ENCODE measurements at regions not wholly inside any gene's neighbourhood (a gene's known extent, or its start where the extent isn't known, plus 50 kb on each side); places are given as distances from the start of the nearest gene placed in this dataset.
A peak's percentile ranks its signal among the peaks of the same experiment; 100 is the strongest.
"Not testable (repeated sequence)": the region's sequence is repeated elsewhere in the genome, so short reads cannot be mapped to it uniquely, and the experiment has no call there.

- H3K27ac Mint-ChIP-seq = no peak overlapping the region
- peaks cover 0 to 3% of the 10 kb centered on the region in 2 donors for H3K9me3 Mint-ChIP-seq
- H3K36me3 Mint-ChIP-seq = no peaks in the 10 kb centered on the region
- no peak for ATAC-seq
- DNase-seq (ENCODE audit: low spot score in 2 of 2) = no peak
These were observed 94.1 kb upstream of the BMP5 start for GRCh38 chr6:55969526-55969925.

DNA sequence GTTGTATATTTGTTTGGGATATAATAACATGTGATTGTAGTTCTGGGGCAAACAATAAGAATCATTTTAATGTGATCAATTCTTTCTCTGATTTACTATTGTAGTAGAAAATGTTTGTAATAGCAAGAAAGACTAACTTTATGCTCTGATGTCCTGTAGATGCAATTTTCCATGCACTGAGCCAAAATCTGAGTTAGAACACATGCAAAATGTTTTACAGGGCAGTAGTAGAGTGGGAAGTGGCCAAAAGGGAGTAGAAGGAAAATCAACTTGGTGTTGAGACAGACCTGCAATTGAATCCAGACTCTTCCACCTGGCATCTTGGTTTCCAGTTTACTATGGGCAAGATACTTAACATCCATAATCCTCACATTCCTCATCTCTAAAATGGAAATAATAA lies 93.5 kb upstream of the BMP5 start:
- Mint-ChIP-seq H3K27ac (no peak overlapping the region), H3K36me3 (no peaks in the 10 kb centered on the region), H3K9me3 (peaks cover 0 to 6% of the 10 kb centered on the region in 2 donors)
- DNase-seq (ENCODE audit: low spot score in 2 of 2) (no peak), ATAC-seq (no peak)

DNA sequence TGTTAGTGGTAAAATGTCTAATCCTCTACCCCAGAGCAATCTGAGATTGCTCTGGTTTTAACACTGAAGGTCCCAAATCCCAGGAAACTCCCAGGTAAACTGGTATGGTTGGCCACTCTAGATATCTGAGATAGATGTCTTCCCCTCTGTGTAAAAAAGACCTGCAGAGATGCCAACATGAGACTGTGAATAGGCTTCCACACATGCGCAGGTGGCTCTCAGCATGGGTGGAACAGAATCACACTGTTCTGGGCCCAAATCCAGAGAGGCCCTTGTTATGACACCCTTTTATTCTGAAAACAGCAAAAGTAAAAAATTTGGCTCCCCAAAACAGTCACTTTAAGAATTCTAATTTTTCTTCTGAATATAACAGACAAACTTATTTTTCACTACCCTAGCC lies 88.7 kb upstream of the BMP5 start:
- no peak for DNase-seq (ENCODE audit: low spot score in 2 of 2)
- Mint-ChIP-seq H3K9me3 (peaks cover 6 to 10% of the 10 kb centered on the region in 2 donors), H3K27ac (no peak overlapping the region), H3K36me3 (no peaks in the 10 kb centered on the region)
- no peak for ATAC-seq

DNA sequence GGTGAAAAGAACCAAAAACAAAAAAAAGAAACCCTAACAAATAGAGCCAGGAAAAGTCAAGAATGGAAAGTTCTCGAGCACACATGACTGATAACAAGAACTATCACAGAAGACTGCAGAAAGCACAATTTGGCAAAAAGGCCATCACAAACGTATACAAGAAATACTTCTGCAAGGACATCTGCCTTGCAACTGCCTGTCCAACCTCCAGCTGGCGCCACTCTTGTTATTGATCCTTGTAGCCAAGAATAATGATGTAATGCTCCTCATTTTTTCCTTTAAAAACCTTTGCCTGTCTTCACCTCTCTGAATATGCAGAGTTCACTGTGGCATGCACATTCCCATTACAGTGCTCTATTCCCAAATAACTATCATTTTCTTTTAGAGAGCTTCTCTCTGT lies 87.9 kb upstream of the BMP5 start:
- H3K9me3 Mint-ChIP-seq = peaks cover 6 to 10% of the 10 kb centered on the region in 2 donors
- ATAC-seq (no peak), DNase-seq (ENCODE audit: low spot score in 2 of 2) (no peak)
- no peaks in the 10 kb centered on the region for H3K36me3 Mint-ChIP-seq
- no peak overlapping the region for H3K27ac Mint-ChIP-seq

DNA sequence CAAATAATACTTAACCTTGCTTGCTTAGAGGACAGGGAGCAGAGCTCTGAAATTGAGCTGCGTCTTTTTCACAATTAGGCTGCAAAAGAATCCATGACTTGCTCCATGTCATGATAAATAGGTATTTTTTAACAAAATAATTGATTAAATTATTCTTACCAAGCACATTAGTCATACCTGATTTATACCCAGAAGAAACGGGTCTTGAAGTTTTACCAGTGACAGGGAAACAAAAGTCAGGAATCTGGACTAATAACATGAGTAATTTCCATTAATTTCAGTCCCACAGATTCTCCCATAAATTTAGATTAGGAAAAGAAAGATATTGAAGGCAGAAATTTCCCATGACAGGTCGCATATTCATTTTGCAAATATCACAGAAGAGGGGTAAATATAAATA lies 85.0 kb upstream of the BMP5 start:
- ATAC-seq (no peak), DNase-seq (ENCODE audit: low spot score in 2 of 2) (no peak)
- Mint-ChIP-seq H3K9me3 (peaks cover 10 to 11% of the 10 kb centered on the region in 2 donors), H3K36me3 (no peaks in the 10 kb centered on the region), H3K27ac (no peak overlapping the region)

DNA sequence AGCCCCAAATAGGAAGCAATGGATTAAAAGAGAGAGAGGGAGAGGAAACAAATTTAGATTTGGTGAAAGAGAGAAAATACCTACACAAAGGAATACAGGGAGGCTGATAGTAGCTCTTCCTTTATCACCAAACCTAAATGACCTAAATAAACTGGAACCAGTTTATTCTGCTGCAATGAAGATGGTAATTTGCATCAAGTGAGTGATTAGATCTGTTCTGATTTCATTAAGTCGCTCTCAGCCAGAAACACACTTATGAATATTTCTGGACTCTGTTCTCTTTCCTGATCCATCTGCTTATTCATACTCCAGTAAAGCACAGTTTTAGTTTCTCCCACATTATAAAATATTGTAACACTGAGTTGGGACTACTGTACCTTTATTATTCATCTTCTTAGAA lies 83.4 kb upstream of the BMP5 start:
- ATAC-seq (no peak), DNase-seq (ENCODE audit: low spot score in 2 of 2) (no peak)
- H3K9me3 Mint-ChIP-seq = peaks cover 5 to 10% of the 10 kb centered on the region in 2 donors
- H3K27ac Mint-ChIP-seq = no peak overlapping the region
- H3K36me3 Mint-ChIP-seq = no peaks in the 10 kb centered on the region

DNA sequence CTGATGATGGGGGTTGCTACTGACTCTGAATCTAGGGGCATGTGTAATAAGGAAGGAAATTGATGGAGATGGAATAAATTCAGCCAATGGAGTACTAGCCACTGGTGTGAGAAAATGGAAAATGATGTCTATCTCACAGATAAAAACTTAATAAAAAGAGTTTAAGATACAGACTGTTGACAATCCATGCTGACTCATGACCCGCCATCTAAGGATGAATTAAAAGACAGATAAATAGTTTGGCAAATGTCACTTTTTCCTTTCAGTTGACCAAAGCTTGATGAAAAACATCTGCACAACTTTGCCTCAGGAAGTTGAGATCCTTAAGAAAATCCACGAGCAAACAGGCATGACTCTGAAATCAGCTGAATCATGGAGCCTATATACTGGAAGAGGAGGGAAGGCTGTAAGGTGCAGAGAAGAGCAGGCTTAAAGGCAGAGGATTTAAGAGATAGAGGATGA lies 82.6 kb upstream of the BMP5 start:
- ATAC-seq = no peak
- Mint-ChIP-seq H3K9me3 (peaks cover 5 to 6% of the 10 kb centered on the region in 2 donors), H3K36me3 (no peaks in the 10 kb centered on the region), H3K27ac (no peak overlapping the region)
- DNase-seq (ENCODE audit: low spot score in 2 of 2) = no peak

GRCh38 chr6:55955684-55956083 lies 80.3 kb upstream of the BMP5 start:
- DNase-seq (ENCODE audit: low spot score in 2 of 2) = no peak
- Mint-ChIP-seq H3K9me3 (peaks cover 5 to 13% of the 10 kb centered on the region in 2 donors), H3K27ac (no peak overlapping the region), H3K36me3 (peaks cover 0 to 5% of the 10 kb centered on the region in 2 donors)
- ATAC-seq = no peak

GRCh38 chr6:55954436-55954835 lies 79.0 kb upstream of the BMP5 start:
- H3K27ac Mint-ChIP-seq = no peak overlapping the region
- DNase-seq (ENCODE audit: low spot score in 2 of 2) (no peak), ATAC-seq (no peak)
- peaks cover 7 to 15% of the 10 kb centered on the region in 2 donors for H3K9me3 Mint-ChIP-seq
- peaks cover 0 to 5% of the 10 kb centered on the region in 2 donors for H3K36me3 Mint-ChIP-seq

DNA sequence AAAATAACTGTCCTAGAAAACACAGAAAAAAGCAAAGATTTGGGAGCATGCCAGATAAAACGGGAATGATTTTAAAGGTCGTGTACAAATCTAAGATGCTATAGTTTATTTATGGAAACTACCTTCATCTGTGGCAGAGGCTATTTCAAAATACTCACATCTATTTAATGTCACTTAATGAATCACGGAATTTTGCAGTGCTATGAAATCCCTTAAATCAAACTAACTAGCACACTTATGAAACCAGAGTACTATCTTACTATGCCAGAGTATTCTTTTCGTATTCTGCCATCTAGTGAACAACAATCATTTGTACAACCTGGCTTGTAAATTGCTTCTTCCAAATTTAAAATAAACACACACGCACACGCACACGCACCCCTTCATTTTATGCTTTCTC lies 77.9 kb upstream of the BMP5 start:
- DNase-seq (ENCODE audit: low spot score in 2 of 2) (no peak), ATAC-seq (no peak)
- peaks cover 10 to 20% of the 10 kb centered on the region in 2 donors for H3K9me3 Mint-ChIP-seq
- no peak overlapping the region for H3K27ac Mint-ChIP-seq
- H3K36me3 Mint-ChIP-seq = peaks cover 0 to 5% of the 10 kb centered on the region in 2 donors

- peak in 1 of 2 donors; percentile 46 for DNase-seq (ENCODE audit: low spot score in 2 of 2)
- H3K9me3 Mint-ChIP-seq = peaks cover 14 to 15% of the 10 kb centered on the region in 2 donors
- no peak overlapping the region for H3K27ac Mint-ChIP-seq
- H3K36me3 Mint-ChIP-seq = peaks cover 0 to 5% of the 10 kb centered on the region in 2 donors
- ATAC-seq = no peak
These were observed 74.9 kb upstream of the BMP5 start for GRCh38 chr6:55950071-55950814.

DNA sequence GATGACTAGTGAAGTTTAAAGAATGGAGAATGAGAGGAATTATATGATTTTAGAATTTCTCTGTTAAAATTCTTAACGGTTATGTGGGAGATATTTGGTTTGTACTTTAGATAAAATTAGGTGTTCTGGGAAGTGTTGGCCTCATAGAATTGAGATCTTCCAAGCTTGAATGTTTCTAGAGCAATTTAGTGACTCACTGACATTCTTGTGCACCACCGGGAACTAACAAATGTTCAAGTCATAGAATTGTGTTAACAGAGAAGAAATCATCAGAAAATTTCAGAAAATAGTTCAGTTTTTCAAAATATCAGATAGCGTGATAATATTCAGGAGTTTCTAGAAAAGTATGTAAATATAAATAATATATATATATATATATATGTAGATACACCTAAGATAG lies 67.9 kb upstream of the BMP5 start:
- Mint-ChIP-seq H3K9me3 (peaks cover 0 to 12% of the 10 kb centered on the region in 2 donors), H3K27ac (no peak overlapping the region), H3K36me3 (no peaks in the 10 kb centered on the region)
- DNase-seq (ENCODE audit: low spot score in 2 of 2) = no peak
- ATAC-seq = no peak

DNA sequence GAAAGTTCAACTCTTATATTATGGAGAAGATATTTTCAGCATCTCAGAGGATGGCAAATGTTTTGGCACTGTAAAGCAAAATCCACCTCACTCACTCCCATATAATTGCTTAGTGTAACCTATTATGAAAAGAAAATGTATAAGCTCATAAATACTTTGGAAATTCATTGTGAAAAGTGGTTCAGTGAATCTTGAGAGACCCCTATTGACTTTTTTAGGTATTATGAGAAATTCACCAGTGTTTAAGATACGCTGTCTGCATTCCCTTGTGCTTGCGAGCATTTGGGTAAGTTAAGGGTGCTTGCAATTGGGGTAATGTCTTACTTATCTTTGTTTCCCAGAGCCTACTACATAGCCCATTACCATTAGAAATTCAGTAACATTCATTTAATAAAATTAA lies 66.3 kb upstream of the BMP5 start:
- no peaks in the 10 kb centered on the region for H3K36me3 Mint-ChIP-seq
- ATAC-seq (no peak), DNase-seq (ENCODE audit: low spot score in 2 of 2) (no peak)
- H3K9me3 Mint-ChIP-seq = peaks cover 0 to 12% of the 10 kb centered on the region in 2 donors
- no peak overlapping the region for H3K27ac Mint-ChIP-seq

DNA sequence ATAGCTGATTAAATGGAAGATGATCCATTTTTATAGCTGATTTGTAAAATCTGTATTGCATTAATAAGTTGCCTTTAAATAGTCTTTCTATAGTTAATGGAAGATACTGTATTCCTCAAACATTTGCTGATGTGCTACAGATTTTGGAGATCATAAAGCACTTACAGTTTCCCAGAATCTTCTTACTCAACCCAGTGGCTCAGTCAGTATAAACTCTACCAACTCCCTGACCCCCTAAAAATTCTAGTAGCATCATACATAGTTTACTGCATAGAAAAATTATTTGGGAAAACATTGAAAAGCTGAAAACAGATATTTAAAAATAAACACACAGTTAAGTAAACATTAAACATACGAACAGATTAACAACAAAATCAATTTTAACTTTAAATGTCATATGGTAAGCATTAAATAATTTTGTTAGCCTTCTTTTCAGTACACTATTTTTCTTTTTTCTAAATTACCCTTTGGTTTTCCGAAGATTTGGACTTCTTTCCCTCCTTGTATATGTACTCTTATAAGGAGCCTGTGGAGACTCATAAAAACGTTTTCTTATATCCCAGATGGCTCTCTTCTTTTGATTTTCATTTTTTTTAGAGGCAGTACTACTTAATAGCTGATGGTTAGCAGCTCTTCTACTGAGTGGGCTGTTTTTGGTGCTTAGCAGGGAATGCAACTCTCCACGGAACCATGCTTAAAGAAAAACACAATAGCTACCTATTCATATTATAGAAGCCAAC lies 62.7 kb upstream of the BMP5 start:
- H3K36me3 Mint-ChIP-seq = peaks cover 0 to 7% of the 10 kb centered on the region in 2 donors
- ATAC-seq (no peak), DNase-seq (ENCODE audit: low spot score in 2 of 2) (no peak)
- H3K27ac Mint-ChIP-seq = no peak overlapping the region
- peaks cover 17 to 22% of the 10 kb centered on the region in 2 donors for H3K9me3 Mint-ChIP-seq

GRCh38 chr6:55937261-55937947 lies 62.0 kb upstream of the BMP5 start:
- no peak for DNase-seq (ENCODE audit: low spot score in 2 of 2)
- no peak for ATAC-seq
- H3K36me3 Mint-ChIP-seq = peaks cover 0 to 7% of the 10 kb centered on the region in 2 donors
- H3K27ac Mint-ChIP-seq = no peak overlapping the region
- H3K9me3 Mint-ChIP-seq = peaks cover 17 to 22% of the 10 kb centered on the region in 2 donors

GRCh38 chr6:55931101-55931500 lies 55.7 kb upstream of the BMP5 start:
- Mint-ChIP-seq H3K27ac (no peak overlapping the region), H3K9me3 (peaks cover 18 to 23% of the 10 kb centered on the region in 2 donors), H3K36me3 (peaks cover 0 to 5% of the 10 kb centered on the region in 2 donors)
- DNase-seq (ENCODE audit: low spot score in 2 of 2) (no peak), ATAC-seq (no peak)

DNA sequence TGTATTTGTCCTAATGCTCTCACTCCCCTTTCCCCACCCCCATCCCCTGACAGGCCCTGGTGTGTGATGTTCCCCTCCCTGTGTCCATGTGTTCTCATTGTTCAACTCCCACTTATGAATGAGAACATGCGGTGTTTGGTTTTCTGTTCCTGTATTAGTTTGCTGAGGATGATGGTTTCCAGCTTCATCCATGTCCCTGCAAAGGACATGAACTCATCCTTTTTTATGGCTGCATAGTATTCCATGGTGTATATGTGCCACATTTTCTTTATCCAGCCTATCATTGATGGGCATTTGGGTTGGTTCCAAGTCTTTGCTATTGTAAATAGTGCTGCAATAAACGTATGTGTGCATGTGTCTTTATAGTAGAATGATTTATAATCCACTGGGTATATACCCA lies 52.3 kb upstream of the BMP5 start:
- H3K27ac Mint-ChIP-seq; H3K9me3 Mint-ChIP-seq; ATAC-seq; H3K36me3 Mint-ChIP-seq; DNase-seq (ENCODE audit: low spot score in 2 of 2): not testable (repeated sequence)
